ENCODE measurements at regions not wholly inside any gene's neighbourhood (a gene's known extent, or its start where the extent isn't known, plus 50 kb on each side); places are given as distances from the start of the nearest gene placed in this dataset.

GRCh38 chr9:135376511-135377265, 102.9 kb upstream of the PPP1R26 start:
- no peak for ATAC-seq
- TF ChIP-seq TOX (CRISPR knock-in tag; IDR thresholded peaks at IDR 0.05; ENCODE audit: borderline replicate concordance) (no peak), ZFP30 (CRISPR knock-in tag; IDR thresholded peaks at IDR 0.05) (no peak), ZFP3 (CRISPR knock-in tag; IDR thresholded peaks at IDR 0.05) (no peak), GLIS3 (CRISPR knock-in tag; IDR thresholded peaks at IDR 0.05) (no peak), CSDC2 (CRISPR knock-in tag; IDR thresholded peaks at IDR 0.05) (no peak), PPARA (CRISPR knock-in tag; IDR thresholded peaks at IDR 0.05; ENCODE audit: borderline replicate concordance) (no peak), ESRRG (CRISPR knock-in tag; IDR thresholded peaks at IDR 0.05) (no peak), ZNF70 (CRISPR knock-in tag; IDR thresholded peaks at IDR 0.05) (no peak)
- TF ChIP-seq, protein P1, sequence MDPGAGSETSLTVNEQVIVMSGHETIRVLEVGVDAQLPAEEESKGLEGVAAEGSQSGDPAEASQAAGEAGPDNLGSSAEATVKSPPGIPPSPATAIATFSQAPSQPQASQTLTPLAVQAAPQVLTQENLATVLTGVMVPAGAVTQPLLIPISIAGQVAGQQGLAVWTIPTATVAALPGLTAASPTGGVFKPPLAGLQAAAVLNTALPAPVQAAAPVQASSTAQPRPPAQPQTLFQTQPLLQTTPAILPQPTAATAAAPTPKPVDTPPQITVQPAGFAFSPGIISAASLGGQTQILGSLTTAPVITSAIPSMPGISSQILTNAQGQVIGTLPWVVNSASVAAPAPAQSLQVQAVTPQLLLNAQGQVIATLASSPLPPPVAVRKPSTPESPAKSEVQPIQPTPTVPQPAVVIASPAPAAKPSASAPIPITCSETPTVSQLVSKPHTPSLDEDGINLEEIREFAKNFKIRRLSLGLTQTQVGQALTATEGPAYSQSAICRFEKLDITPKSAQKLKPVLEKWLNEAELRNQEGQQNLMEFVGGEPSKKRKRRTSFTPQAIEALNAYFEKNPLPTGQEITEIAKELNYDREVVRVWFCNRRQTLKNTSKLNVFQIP (CRISPR knock-in tag; IDR thresholded peaks at IDR 0.05; ENCODE audit: borderline replicate concordance, low read depth), result no peak
- TF ChIP-seq, protein P2, sequence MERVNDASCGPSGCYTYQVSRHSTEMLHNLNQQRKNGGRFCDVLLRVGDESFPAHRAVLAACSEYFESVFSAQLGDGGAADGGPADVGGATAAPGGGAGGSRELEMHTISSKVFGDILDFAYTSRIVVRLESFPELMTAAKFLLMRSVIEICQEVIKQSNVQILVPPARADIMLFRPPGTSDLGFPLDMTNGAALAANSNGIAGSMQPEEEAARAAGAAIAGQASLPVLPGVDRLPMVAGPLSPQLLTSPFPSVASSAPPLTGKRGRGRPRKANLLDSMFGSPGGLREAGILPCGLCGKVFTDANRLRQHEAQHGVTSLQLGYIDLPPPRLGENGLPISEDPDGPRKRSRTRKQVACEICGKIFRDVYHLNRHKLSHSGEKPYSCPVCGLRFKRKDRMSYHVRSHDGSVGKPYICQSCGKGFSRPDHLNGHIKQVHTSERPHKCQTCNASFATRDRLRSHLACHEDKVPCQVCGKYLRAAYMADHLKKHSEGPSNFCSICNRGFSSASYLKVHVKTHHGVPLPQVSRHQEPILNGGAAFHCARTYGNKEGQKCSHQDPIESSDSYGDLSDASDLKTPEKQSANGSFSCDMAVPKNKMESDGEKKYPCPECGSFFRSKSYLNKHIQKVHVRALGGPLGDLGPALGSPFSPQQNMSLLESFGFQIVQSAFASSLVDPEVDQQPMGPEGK (CRISPR knock-in tag; IDR thresholded peaks at IDR 0.05; ENCODE audit: borderline replicate concordance), result no peak

- TF ChIP-seq RARB (CRISPR knock-in tag; IDR thresholded peaks at IDR 0.05) (no peak), ZNF70 (CRISPR knock-in tag; IDR thresholded peaks at IDR 0.05) (no peak), ZNF8 (CRISPR knock-in tag; IDR thresholded peaks at IDR 0.05) (no peak), ZC3H10 (CRISPR knock-in tag; IDR thresholded peaks at IDR 0.05) (no peak), ZFP3 (CRISPR knock-in tag; IDR thresholded peaks at IDR 0.05) (no peak), ESRRG (CRISPR knock-in tag; IDR thresholded peaks at IDR 0.05) (no peak), CSRNP3 (CRISPR knock-in tag; IDR thresholded peaks at IDR 0.05) (no peak)
- TF ChIP-seq, protein P2 (CRISPR knock-in tag; IDR thresholded peaks at IDR 0.05; ENCODE audit: borderline replicate concordance), result no peak
- TF ChIP-seq, protein P3, sequence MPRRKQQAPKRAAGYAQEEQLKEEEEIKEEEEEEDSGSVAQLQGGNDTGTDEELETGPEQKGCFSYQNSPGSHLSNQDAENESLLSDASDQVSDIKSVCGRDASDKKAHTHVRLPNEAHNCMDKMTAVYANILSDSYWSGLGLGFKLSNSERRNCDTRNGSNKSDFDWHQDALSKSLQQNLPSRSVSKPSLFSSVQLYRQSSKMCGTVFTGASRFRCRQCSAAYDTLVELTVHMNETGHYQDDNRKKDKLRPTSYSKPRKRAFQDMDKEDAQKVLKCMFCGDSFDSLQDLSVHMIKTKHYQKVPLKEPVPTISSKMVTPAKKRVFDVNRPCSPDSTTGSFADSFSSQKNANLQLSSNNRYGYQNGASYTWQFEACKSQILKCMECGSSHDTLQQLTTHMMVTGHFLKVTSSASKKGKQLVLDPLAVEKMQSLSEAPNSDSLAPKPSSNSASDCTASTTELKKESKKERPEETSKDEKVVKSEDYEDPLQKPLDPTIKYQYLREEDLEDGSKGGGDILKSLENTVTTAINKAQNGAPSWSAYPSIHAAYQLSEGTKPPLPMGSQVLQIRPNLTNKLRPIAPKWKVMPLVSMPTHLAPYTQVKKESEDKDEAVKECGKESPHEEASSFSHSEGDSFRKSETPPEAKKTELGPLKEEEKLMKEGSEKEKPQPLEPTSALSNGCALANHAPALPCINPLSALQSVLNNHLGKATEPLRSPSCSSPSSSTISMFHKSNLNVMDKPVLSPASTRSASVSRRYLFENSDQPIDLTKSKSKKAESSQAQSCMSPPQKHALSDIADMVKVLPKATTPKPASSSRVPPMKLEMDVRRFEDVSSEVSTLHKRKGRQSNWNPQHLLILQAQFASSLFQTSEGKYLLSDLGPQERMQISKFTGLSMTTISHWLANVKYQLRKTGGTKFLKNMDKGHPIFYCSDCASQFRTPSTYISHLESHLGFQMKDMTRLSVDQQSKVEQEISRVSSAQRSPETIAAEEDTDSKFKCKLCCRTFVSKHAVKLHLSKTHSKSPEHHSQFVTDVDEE (CRISPR knock-in tag; IDR thresholded peaks at IDR 0.05), result no peak
- TF ChIP-seq, protein P4, sequence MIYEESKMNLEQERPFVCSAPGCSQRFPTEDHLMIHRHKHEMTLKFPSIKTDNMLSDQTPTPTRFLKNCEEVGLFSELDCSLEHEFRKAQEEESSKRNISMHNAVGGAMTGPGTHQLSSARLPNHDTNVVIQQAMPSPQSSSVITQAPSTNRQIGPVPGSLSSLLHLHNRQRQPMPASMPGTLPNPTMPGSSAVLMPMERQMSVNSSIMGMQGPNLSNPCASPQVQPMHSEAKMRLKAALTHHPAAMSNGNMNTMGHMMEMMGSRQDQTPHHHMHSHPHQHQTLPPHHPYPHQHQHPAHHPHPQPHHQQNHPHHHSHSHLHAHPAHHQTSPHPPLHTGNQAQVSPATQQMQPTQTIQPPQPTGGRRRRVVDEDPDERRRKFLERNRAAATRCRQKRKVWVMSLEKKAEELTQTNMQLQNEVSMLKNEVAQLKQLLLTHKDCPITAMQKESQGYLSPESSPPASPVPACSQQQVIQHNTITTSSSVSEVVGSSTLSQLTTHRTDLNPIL (CRISPR knock-in tag; IDR thresholded peaks at IDR 0.05; ENCODE audit: low read depth), result no peak
- ATAC-seq, result no peak
These were observed 102.2 kb upstream of the PPP1R26 start for GRCh38 chr9:135377431-135377830.

DNA sequence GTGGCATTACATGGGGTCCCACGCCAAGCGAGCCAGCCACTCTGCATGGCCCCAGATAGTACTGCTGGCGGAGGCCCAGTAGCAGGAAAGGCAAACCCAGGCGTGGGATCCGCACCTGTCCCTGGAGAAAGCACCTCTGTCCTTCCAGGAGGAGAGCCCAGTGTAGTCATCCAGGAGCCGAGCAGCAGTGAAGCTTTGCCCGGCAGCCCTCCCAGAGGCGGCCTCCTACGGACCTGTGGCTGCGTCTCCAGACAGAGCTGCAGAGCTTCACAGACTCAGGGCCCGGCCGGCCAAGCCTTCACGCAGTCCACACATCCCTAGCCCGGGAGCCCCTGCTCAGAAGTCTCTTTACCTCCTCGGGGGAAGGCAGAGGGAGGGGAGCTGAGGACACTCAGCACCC, 100.8 kb upstream of the PPP1R26 start:
- ATAC-seq, result no peak
- no peak for TF ChIP-seq ZFP3 (CRISPR knock-in tag; IDR thresholded peaks at IDR 0.05)
- no peak for TF ChIP-seq CSRNP3 (CRISPR knock-in tag; IDR thresholded peaks at IDR 0.05)
- TF ChIP-seq, protein P4 (CRISPR knock-in tag; IDR thresholded peaks at IDR 0.05; ENCODE audit: low read depth), result no peak
- no peak for TF ChIP-seq OSR1 (CRISPR knock-in tag; IDR thresholded peaks at IDR 0.05)
- no peak for TF ChIP-seq BACH2 (CRISPR knock-in tag; IDR thresholded peaks at IDR 0.05; ENCODE audit: borderline replicate concordance)
- TF ChIP-seq SNAI2 (CRISPR knock-in tag; IDR thresholded peaks at IDR 0.05), result no peak
- TF ChIP-seq, protein P1 (CRISPR knock-in tag; IDR thresholded peaks at IDR 0.05; ENCODE audit: borderline replicate concordance, low read depth), result no peak
- TF ChIP-seq RARB (CRISPR knock-in tag; IDR thresholded peaks at IDR 0.05), result no peak
- TF ChIP-seq ESRRG (CRISPR knock-in tag; IDR thresholded peaks at IDR 0.05), result no peak
- TF ChIP-seq PPARA (CRISPR knock-in tag; IDR thresholded peaks at IDR 0.05; ENCODE audit: borderline replicate concordance), result no peak
- no peak for TF ChIP-seq ZNF70 (CRISPR knock-in tag; IDR thresholded peaks at IDR 0.05)
- no peak for TF ChIP-seq ZFP30 (CRISPR knock-in tag; IDR thresholded peaks at IDR 0.05)

Measured in SK-N-SH treated with all-trans-retinoic acid at 6 μM for 48 hours (cell line).